GM18519 (cell line): ENCODE measurements at regions not wholly inside any gene's neighbourhood (a gene's known extent, or its start where the extent isn't known, plus 50 kb on each side); places are given as distances from the start of the nearest gene placed in this dataset.

Experiments used
- ATAC-seq: cut with Tn5 transposase; IDR thresholded peaks from one replicate; pipeline ENCODE4 v1.9.1; 2021; ENCODE audit warnings: mild to moderate bottlenecking, moderate library complexity; ENCODE audit not compliant: unreplicated experiment, low FRiP score

DNA sequence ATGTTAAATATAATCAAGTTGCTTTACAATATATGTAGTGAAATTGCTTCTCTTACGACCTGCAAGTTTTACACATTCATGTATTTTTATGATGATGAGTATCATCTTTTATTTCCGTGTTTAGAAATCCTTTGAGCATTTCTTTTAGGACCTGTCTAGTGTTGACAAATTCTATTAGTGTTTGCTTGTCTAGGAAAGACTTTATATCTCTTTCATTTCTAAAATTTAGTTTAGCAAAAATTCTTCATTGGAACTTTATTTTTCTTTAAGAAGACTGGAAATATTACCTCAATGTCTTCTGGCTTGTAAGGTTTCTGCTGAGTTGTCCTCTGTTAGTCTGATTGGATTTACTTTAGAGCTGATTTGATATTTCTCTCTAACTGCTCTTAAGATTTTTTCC lies 920.9 kb upstream of the CTNND2 start:
- ATAC-seq = no peak

GRCh38 chr5:12805165-12805698 lies 901.0 kb upstream of the CTNND2 start:
- no peak for ATAC-seq

- ATAC-seq = no peak
Measured at GRCh38 chr5:12799165-12799564, 894.9 kb upstream of the CTNND2 start.

- ATAC-seq = no peak
Measured at GRCh38 chr5:12795333-12795663, 891.1 kb upstream of the CTNND2 start.

DNA sequence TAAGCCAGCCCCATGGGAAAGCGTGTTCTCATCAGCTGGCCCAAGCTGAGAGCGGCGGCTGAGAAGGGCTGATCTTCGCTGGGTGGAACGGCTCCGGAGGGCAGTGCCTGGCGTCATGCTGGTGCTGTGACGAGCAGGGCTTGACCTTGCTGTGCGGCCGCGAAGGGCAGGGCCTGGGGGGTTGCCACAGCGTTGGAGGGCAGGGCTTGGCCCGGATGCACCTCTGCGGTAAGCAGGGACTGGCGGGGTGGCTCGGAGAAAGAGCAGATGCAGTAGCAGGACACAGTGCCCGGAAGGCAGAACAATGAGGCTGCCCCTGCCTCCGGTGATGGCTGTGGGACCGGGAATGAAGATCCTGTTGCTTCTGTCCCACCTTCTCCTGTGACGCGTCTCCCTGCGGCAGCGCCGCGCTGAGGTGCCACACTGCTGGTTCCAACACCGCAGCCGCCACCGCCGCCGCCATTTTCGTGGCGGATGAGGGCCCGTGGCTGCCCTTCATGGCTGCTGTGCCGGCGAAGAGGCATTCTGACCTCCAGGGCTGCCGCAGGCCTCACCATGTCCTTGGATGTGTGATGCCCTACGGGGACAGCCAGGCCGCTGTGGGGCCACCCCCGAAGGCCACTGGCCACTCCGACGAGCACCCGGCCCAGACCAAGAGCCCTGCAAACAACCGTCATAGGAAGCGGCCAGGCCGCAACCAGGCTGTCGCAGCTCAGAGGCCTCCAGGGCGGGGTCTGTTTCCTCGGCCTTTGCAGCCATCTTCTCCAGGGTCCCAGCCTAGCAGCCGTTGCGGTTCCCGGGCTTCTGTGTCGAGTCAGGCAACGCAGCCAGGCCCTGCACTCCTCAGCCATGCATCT lies 890.5 kb upstream of the CTNND2 start:
- no peak for ATAC-seq

- ATAC-seq = no peak
Measured at GRCh38 chr5:12793373-12793772, 889.1 kb upstream of the CTNND2 start.

DNA sequence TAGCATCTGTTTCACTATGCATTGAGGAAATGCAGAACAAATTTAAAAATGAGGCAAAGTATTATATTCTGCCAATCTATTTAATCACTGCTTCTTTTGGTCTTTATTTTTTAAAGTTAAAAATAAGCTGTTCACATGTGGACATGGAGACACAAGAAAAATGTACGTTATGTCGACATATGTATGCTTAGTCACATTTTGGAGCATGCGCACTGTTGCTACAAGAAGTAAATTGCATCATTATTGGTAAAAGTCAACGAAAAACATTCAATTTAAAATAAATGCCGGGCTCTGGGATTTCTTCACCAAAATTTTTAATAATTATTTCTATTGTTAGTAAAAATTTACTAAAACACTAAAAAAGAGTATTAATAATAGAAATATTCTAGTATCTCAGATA lies 876.3 kb upstream of the CTNND2 start:
- ATAC-seq = no peak

DNA sequence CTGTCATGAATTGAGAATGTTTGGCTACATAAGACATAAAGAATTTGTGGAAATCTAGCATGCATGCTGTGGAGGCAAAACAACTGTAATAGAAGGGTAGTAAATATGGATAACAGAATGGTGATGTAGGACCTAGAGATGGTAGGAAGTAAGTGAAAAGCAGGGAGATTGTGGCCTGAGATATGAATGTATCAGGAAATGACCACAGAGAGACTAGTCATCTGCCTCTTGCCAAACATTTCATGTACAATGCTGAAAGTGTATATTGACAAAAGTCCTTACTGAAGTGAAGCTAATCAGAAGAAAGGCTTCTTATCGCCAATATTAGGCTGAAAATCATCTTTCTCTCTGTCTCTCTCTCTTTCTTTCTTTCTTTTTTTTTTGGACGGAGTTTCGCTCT lies 873.1 kb upstream of the CTNND2 start:
- no peak for ATAC-seq

DNA sequence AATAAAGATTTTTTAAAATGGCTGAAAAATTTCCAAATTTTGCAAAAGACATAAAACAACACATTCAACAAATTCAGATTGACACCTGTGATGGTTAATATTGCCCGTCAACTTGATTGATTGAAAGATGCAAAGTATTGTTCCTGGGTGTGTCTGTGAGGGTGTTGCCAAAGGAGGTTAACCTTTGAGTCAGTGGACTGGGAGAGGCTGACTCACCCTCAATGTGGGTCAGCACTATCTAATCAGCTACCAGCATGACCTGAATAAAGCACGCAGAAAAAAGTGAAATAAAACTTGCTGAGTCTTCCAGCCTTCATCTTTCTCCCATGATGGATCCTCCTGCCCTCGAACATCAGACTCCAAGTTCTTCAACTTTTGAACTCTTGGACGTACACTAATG lies 868.0 kb upstream of the CTNND2 start:
- ATAC-seq = no peak

- no peak for ATAC-seq
Measured at GRCh38 chr5:12759377-12759776, 855.1 kb upstream of the CTNND2 start.

DNA sequence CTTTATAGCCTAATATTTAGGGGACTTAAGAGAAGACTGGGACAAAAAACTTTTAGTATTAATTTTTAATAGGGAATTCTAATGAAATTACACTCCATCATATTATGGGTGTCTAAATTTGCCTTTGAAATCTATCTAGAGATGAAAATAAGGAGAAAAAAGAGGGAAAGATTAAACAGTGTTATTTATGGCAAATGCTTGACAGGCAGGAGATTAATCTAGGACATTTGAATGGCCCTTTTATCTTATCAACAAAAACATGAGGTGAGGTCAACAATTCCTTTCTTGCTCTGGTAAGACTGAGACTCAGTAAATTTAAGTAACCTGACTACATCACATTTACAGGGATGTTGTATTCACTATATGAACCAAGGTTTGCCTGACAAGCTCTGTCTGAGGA lies 852.8 kb upstream of the CTNND2 start:
- no peak for ATAC-seq

DNA sequence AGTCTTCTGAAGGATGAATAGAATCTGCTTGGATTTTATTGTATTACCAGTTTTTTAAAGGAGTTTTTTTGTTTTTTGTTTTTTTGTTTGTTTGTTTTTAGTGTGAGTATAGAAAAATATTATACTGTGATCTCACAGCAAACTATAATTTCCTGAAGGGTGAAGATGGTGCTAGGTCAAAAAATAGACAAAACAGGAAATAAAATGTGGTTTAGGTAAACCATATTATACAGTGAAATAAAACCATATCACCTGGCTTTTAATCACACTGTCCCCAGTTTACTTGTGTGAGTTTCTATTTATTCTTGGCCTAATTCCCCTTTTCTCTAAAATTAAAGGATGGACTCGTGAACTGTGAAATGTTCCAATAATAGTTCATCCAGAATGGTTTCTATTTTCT lies 841.3 kb upstream of the CTNND2 start:
- ATAC-seq = no peak

DNA sequence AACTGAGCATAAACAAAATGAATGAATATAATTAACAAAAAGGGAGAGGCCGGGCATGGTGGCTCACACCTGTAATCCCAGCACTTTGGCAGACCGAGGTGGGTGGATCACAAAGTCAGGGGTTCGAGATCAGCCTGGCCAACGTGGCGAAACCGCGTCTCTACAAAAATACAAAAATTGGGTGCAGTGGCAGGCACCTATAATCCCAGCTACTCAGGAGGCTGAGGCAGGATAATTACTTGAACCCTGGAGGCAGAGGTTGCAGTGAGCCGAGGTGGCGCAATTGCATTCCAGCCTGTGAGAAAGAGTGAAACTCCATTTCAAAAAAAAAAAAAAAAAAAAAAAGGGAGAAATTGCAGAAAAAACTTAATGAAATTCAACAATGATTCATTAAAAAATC lies 839.3 kb upstream of the CTNND2 start:
- no peak for ATAC-seq

- no peak for ATAC-seq
Measured at GRCh38 chr5:12730354-12730753, 826.1 kb upstream of the CTNND2 start.

DNA sequence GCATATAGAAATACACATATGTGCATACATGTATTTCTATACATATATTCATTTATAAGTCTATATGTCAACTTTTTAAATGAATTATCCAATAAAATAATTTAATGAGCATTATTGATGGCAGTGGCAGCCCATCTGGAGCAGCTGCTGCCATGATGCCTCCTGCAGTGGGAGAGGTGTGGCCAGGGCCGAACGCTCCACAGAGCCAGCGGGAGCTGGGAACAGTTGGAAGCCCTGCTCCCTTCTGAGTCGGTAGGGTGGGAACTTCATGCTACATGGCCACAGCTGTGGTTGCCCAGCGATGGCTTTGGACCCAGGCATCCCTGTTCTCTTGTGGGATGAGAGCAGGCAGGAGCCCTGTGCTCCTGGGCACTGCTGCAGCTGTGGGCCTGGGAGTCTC lies 812.4 kb upstream of the CTNND2 start:
- ATAC-seq = no peak

GRCh38 chr5:12707560-12707959 lies 803.3 kb upstream of the CTNND2 start:
- no peak for ATAC-seq

DNA sequence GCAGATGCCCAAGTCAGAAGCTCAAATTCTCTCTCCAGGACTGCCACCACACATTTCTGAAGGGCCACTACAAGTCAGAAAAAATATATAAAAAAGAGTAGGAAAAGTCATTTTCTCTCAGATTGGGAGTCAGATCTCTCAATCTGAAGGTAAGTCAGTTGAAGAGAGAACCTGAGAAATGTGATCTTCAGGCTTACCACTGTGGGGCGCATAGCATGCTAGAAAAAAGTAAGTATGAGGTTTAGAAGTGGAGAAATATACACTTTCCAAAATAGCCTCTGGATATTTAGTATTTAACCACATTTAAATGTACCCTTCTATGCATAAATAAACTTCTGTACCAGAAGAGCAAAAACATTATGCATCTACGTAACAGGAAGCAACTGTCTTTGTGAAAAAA lies 800.7 kb upstream of the CTNND2 start:
- ATAC-seq = no peak

GRCh38 chr5:12703254-12703653 lies 799.0 kb upstream of the CTNND2 start:
- ATAC-seq = no peak

DNA sequence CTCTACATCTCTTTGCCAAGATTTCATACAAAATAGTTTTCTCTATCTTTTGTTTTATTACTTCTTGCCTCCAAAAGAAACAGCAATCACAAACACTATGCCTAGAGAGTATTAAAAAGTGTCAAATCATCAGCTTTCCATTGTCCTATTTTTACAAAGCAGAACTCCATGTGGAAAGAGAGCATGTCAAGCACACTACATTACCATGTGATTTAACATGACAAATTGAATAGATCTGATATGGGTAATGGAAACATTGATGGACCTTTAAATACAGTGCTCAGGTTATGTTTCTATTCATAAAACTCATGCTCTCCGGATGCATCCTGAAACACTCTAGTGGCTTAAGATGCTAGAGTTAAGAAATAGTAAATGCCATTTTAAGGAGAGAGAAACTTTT lies 791.4 kb upstream of the CTNND2 start:
- ATAC-seq = no peak

DNA sequence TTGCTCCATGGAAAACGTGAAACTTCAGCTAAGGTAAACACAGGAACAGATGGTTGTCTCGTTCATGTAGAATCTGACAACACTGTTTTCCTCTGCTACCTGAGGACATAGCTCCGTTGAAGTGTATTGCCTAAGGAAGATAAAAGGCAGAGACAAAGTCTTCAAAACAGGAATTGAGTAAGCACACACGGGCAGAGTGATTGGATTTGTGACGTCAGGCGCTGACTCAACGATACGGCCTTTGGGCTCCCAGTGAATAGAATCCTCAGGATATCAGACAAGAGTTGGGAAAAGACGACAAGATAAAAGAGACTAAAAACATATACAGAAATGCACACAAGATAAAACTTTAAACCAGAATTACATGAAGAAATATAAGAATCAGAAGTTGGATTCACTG lies 787.1 kb upstream of the CTNND2 start:
- ATAC-seq = no peak

GRCh38 chr5:12690361-12690760 lies 786.1 kb upstream of the CTNND2 start:
- no peak for ATAC-seq

DNA sequence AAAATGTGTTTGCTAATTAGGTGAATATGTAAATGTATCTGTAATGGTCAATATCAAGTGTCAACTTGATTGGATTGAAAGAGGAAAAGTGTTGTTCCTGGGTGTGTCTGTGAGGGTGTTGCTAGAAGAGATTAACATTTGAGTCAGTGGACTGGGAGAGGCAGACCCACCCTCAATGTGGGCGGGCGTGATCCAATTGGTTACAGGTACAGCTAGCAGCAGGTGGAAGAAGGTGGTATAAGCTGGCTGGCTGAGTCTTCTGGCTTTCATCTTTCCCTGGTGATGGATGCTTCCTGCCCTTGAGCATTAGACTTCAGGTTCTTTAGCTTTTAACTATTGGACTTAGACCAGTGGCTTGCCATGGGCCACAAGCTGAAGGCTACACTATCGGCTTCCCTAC lies 779.0 kb upstream of the CTNND2 start:
- ATAC-seq = no peak

DNA sequence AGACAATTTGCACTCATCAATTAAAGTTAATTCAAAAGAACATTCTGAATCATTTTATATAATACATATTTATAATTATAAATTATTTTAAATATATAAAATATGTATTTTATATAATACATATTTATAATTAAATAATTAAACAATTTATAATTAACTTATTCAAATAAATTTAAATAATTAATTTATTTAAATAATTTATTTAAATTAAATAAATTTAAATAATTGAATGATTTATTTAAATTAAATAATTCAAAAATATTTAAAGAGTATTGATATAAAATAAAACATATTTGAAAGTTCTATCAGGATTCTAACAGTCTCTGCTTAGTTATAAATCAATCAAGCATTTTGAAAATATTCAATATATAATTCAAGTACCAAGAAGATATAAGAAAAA lies 775.5 kb upstream of the CTNND2 start:
- no peak for ATAC-seq
